ENCODE measurements at regions not wholly inside any gene's neighbourhood (a gene's known extent, or its start where the extent isn't known, plus 50 kb on each side); places are given as distances from the start of the nearest gene placed in this dataset.

DNA sequence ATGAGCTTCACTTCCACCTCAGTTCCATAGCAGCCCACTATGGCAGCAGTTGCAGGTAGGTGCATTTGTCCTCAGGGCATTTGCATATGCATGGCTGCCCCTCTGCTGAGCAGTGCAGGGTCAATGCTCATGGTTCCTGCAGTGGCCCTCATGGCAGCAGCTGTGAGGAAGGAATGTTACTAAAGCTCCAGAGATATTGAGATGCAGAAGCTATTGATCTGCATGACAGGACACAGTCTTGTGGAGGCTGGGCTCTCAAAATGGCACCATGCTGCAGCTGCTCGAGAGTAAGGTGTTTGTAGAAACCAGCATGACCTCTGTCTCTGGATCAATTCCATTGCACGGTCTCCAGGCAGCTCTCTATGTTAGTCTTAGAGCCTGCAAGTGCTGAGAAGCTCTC lies 179.2 kb upstream of the PCDH18 start:
- dilution Hi-C loops (cut with MboI; ENCODE audit: extremely low pct_ligation_motif_present, low sequenced_read_pairs) = no loop called here
- POLR2A ChIA-PET = no interaction called here

More for the DNA sequence above, 179.2 kb upstream of the PCDH18 start:
- Histone ChIP-seq H3K9me1 (replicated peaks; ENCODE audit: control insufficient read depth, extremely low read depth, insufficient read depth, low read length) (no peaks in the 10 kb centered on the region), H3K79me2 (ENCODE audit: control insufficient read depth, insufficient read depth, low read length) (no peaks in the 10 kb centered on the region), H3K36me3 (ENCODE audit: control insufficient read depth in 2 of 2, extremely low read depth in 1 of 2, insufficient read depth in 2 of 2, low read length in 2 of 2) (no peaks in the 10 kb centered on the region), H3K4me3 (replicated peaks in 1 of 3; ENCODE audit: insufficient read depth in 1 of 3, low read depth in 1 of 3, low read length in 3 of 3) (no peak overlapping the region), H3K4me2 (ENCODE audit: insufficient read depth, low read length) (no peak overlapping the region), H2AFZ (ENCODE audit: low read depth, low read length) (no peak overlapping the region), H4K20me1 (replicated peaks; ENCODE audit: control insufficient read depth, extremely low read depth, insufficient read depth, low read length) (no peaks in the 10 kb centered on the region), H3K27ac (ENCODE audit: insufficient read depth, low read depth, low read length) (no peak overlapping the region), H3K9me3 (replicated peaks; ENCODE audit: control insufficient read depth, insufficient read depth, low read length) (no peaks in the 10 kb centered on the region), H3K4me1 (ENCODE audit: control insufficient read depth, extremely low read depth, insufficient read depth, low read length) (no peaks in the 10 kb centered on the region), H3K27me3 (ENCODE audit: control insufficient read depth in 2 of 2, insufficient read depth in 2 of 2, low read length in 2 of 2) (no peaks in the 10 kb centered on the region), H3K9ac (replicated peaks; ENCODE audit: extremely low read depth, insufficient read depth, low read length) (no peak overlapping the region)
- no peak for FAIRE-seq
- intact Hi-C loops (cut with micrococcal nuclease) = no loop called here
- DNase-seq (ENCODE audit: low read depth, low spot score) = no peak
- BruUV-seq (replicated peaks) = no TSS peak
- CTCF ChIA-PET = no interaction called here
- TF ChIP-seq JUN (IDR thresholded peaks at IDR 0.05; ENCODE audit: borderline replicate concordance, insufficient read depth, insufficient read length, low read depth) (no peak), EZH2 (IDR thresholded peaks at IDR 0.05; ENCODE audit: borderline replicate concordance, low read depth, low read length, severe bottlenecking) (no peak), MYC (IDR thresholded peaks at IDR 0.05; ENCODE audit: low read depth, low read length) (no peak), POLR2AphosphoS5 (IDR thresholded peaks at IDR 0.05; ENCODE audit: insufficient read depth, low read depth, low read length) (no peak), POLR2A (IDR thresholded peaks at IDR 0.05; ENCODE audit: low read depth, low read length) (no peak), FOS (IDR thresholded peaks at IDR 0.05; ENCODE audit: borderline replicate concordance, insufficient read depth, low read length) (no peak), GATA2 (IDR thresholded peaks at IDR 0.05; ENCODE audit: insufficient read depth, insufficient read length, low read depth, low read length) (no peak)
- TF ChIP-seq, protein P1, sequence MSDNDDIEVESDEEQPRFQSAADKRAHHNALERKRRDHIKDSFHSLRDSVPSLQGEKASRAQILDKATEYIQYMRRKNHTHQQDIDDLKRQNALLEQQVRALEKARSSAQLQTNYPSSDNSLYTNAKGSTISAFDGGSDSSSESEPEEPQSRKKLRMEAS (IDR thresholded peaks at IDR 0.05; ENCODE audit: insufficient read depth, insufficient read length) = no peak
- TF ChIP-seq, protein P2, sequence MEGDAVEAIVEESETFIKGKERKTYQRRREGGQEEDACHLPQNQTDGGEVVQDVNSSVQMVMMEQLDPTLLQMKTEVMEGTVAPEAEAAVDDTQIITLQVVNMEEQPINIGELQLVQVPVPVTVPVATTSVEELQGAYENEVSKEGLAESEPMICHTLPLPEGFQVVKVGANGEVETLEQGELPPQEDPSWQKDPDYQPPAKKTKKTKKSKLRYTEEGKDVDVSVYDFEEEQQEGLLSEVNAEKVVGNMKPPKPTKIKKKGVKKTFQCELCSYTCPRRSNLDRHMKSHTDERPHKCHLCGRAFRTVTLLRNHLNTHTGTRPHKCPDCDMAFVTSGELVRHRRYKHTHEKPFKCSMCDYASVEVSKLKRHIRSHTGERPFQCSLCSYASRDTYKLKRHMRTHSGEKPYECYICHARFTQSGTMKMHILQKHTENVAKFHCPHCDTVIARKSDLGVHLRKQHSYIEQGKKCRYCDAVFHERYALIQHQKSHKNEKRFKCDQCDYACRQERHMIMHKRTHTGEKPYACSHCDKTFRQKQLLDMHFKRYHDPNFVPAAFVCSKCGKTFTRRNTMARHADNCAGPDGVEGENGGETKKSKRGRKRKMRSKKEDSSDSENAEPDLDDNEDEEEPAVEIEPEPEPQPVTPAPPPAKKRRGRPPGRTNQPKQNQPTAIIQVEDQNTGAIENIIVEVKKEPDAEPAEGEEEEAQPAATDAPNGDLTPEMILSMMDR (IDR thresholded peaks at IDR 0.05; ENCODE audit: extremely low read depth in 1 of 2, insufficient read depth in 1 of 2, low read depth in 1 of 2, low read length in 2 of 2) = no peak

Measured in endothelial cell of umbilical vein (primary cell).